HCT116 (cell line): ENCODE measurements at regions not wholly inside any gene's neighbourhood (a gene's known extent, or its start where the extent isn't known, plus 50 kb on each side); places are given as distances from the start of the nearest gene placed in this dataset.

Source experiments
- ATAC-seq: fragments of 200-7000 bp; cut with Tn5 transposase; 2 replicates; pipeline ENCODE4 v1.9.1; 2020; ENCODE audit warnings: mild to moderate bottlenecking, moderate library complexity
- BruUV-seq: library from RNA; stranded (reverse); fragments of 400-500 nt; replicated peaks from 2 replicates; lab custom pipeline; 2021; lab: Mats Ljungman, UMichigan
- CTCF ChIA-PET: fragments of 300-600 bp; sonication (Branson Sonifier 250); formaldehyde crosslinking; loops from one replicate; lab custom pipeline; 2021; ENCODE audit warnings: antibody characterized with exemption; lab: Charles Lee
- POLR2A ChIA-PET: fragments of 300-600, 350-600 bp; sonication (Branson Sonifier 250); formaldehyde crosslinking; loops from one replicate; lab custom pipeline; 2021; ENCODE audit warnings: antibody characterized with exemption; lab: Charles Lee
- RAD21 ChIA-PET, 2 experiments: fragments of 300-600 bp; sonication (Branson Sonifier 250); formaldehyde crosslinking; loops; one replicate each; lab custom pipeline; 2023; ENCODE audit warnings: low total read pairs in 2 of 2; ENCODE audit not compliant: uncharacterized antibody in 2 of 2, unreplicated experiment in 2 of 2, low non-redundant PET in 1 of 2; lab: Charles Lee
- DNase-seq: peaks from one replicate; pipeline ENCODE4 v3.0.0-alpha.2; 2010; ENCODE audit warnings: low read depth, low spot score
- H2AFZ ChIP-seq: fragments of 200-600 bp; shearing (Covaris generic), sonication (generic); 2 replicates; pipeline ENCODE4 v1.6.1; 2017; ENCODE audit warnings: low read depth, mixed run types, mixed read lengths, antibody characterized with exemption, low read length; ENCODE audit not compliant: poor library complexity, severe bottlenecking
- H3K27ac ChIP-seq: 2 replicates; pipeline ENCODE4 v1.5.1; 2012; ENCODE audit warnings: low read depth, low read length
- H3K27me3 ChIP-seq: fragments of 200-600 bp; sonication (generic); 2 replicates; pipeline ENCODE4 v1.6.1; 2016; ENCODE audit warnings: mixed run types, low read length, mixed read lengths; ENCODE audit not compliant: insufficient read depth
- H3K36me3 ChIP-seq, 2 experiments: fragments of 200-500 bp in 1 of 2; fragments of 200-600 bp in 1 of 2; sonication (Bioruptor generic) in 1 of 2; sonication (generic) in 1 of 2; 2 replicates each; pipeline versions ENCODE4 v1.5.1 to v1.6.1; 2014 to 2016; ENCODE audit warnings: low read length in 2 of 2, inconsistent platforms in 1 of 2, mixed read lengths in 1 of 2, mixed run types in 1 of 2; ENCODE audit not compliant: insufficient read depth in 2 of 2, control insufficient read depth in 1 of 2
- H3K4me1 ChIP-seq, 2 experiments: fragments of 200-600 bp in 1 of 2; sonication (generic) in 1 of 2; 2 replicates each; pipeline versions ENCODE4 v1.5.1 to v1.6.1; 2012 to 2017; ENCODE audit warnings: low read length in 2 of 2, inconsistent platforms in 1 of 2, mild to moderate bottlenecking in 1 of 2, mixed read lengths in 1 of 2, mixed run types in 1 of 2, moderate library complexity in 1 of 2; ENCODE audit not compliant: insufficient read depth in 2 of 2, control insufficient read depth in 1 of 2
- H3K4me2 ChIP-seq: fragments of 200-600 bp; sonication (generic); 2 replicates; pipeline ENCODE4 v1.6.1; 2017; ENCODE audit warnings: mixed run types, low read length, mixed read lengths
- H3K4me3 ChIP-seq, 2 experiments: fragments of 200-600 bp in 1 of 2; sonication (generic) in 1 of 2; replicated peaks in 1 of 2; 2 replicates each; pipeline ENCODE4 v1.5.1; 2011 to 2016; ENCODE audit warnings: low read length in 2 of 2, control low read depth in 1 of 2, low read depth in 1 of 2, mild to moderate bottlenecking in 1 of 2, mixed read lengths in 1 of 2, mixed run types in 1 of 2
- H3K79me2 ChIP-seq: fragments of 200-600 bp; sonication (generic); 2 replicates; pipeline ENCODE4 v1.6.1; 2017; ENCODE audit warnings: mild to moderate bottlenecking, mixed run types, low read length, moderate library complexity, mixed read lengths; ENCODE audit not compliant: insufficient read depth
- H3K9ac ChIP-seq: fragments of 200-600 bp; sonication (generic); 2 replicates; pipeline ENCODE4 v1.6.1; 2016; ENCODE audit warnings: low read length, mixed read lengths
- H3K9me2 ChIP-seq: fragments of 200-600 bp; sonication (generic), shearing (Covaris generic); 2 replicates; pipeline ENCODE4 v1.6.1; 2017; ENCODE audit warnings: mixed run types, mild to moderate bottlenecking, moderate library complexity; ENCODE audit not compliant: insufficient read depth
- H3K9me3 ChIP-seq, 2 experiments: fragments of 200-500 bp in 1 of 2; fragments of 200-600 bp in 1 of 2; sonication (Bioruptor generic) in 1 of 2; sonication (generic) in 1 of 2; 2 replicates each; pipeline ENCODE4 v1.6.1; 2014 to 2017; ENCODE audit warnings: low read length in 2 of 2, mixed read lengths in 2 of 2, inconsistent platforms in 1 of 2, low read depth in 1 of 2, mild to moderate bottlenecking in 1 of 2, mixed run types in 1 of 2, moderate library complexity in 1 of 2; ENCODE audit not compliant: control insufficient read depth in 1 of 2, insufficient read depth in 1 of 2
- H4K20me1 ChIP-seq: fragments of 200-600 bp; sonication (generic), shearing (Covaris generic); 2 replicates; pipeline ENCODE4 v1.6.1; 2017; ENCODE audit warnings: mixed run types, mild to moderate bottlenecking, moderate library complexity; ENCODE audit not compliant: insufficient read depth
- FOSL1 ChIP-seq: IDR thresholded peaks from 2 replicates; pipeline ENCODE4 v1.6.1; 2012; ENCODE audit warnings: low read depth
- JUND ChIP-seq: IDR thresholded peaks from 2 replicates; pipeline ENCODE4 v1.6.1; 2012
- POLR2A ChIP-seq: IDR thresholded peaks from 2 replicates; pipeline ENCODE4 v1.7.0; 2011; ENCODE audit warnings: borderline replicate concordance; ENCODE audit not compliant: insufficient read depth, insufficient read length; ENCODE audit errors: extremely low read depth
- intact Hi-C: fragments of 100-400 bp; cut with micrococcal nuclease; formaldehyde crosslinking; loops from 2 replicates; pipeline ENCODE4 v1.10.0; 2022
- TF ChIP-seq, protein P1 (sequence below): IDR thresholded peaks from 2 replicates; pipeline ENCODE4 v1.6.1; 2012
- TF ChIP-seq, protein P2 (sequence below): IDR thresholded peaks from 2 replicates; pipeline ENCODE4 v1.6.1; 2012; ENCODE audit warnings: low read depth

DNA sequence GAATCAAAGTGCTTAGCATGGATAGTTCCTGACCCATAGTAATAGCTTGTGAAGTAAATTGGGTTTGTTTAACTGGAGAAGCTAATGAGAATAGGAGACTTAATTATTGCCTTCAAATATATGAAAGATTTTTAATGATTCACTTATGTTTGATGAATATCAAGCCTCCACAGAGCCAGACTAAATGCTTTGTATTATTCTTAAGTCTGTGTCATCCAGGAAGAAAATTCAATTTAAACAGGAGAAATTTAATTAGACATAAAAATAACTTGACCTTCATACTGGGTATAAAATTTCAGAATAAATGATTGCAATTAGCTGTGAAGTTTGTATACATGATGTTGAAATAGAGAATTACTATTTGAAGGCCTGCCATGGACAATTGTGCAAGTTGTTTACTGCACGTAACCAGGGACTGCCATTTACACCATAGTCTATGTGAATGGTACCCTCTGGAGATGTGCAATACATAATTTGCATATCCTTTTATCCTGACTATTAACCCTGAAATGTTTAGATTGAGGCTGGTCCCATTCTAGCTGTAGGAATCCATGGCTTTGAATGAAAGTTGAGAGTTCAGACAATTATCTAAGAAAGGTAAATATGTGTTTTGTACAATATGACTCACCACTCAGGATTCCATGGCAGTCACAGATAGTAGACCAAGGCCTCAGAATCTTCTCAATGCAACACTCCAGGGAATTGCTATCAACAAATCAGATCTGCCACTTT lies 133.5 kb upstream of the IL12B start:
- RAD21 ChIA-PET, result no interaction called here

More for the DNA sequence above, 133.5 kb upstream of the IL12B start:
- H3K9ac ChIP-seq, result no peak overlapping the region
- H3K27me3 ChIP-seq, result no peaks in the 10 kb centered on the region
- no peaks in the 10 kb centered on the region for H3K79me2 ChIP-seq
- H3K4me3 ChIP-seq, result no peak overlapping the region
- no peaks in the 10 kb centered on the region for H4K20me1 ChIP-seq
- no peak overlapping the region for H3K27ac ChIP-seq
- ATAC-seq (peak; percentile 53; the same call in 1 of the 2 replicates), DNase-seq (no peak)
- H3K9me2 ChIP-seq, result no peaks in the 10 kb centered on the region
- intact Hi-C loops, result no loop called here
- BruUV-seq, result no TSS peak
- H3K9me3 ChIP-seq, result no peaks in the 10 kb centered on the region
- H3K36me3 ChIP-seq, result no peaks in the 10 kb centered on the region
- peaks cover 7 to 17% of the 10 kb centered on the region in 2 experiments for H3K4me1 ChIP-seq
- TF ChIP-seq, protein P1, sequence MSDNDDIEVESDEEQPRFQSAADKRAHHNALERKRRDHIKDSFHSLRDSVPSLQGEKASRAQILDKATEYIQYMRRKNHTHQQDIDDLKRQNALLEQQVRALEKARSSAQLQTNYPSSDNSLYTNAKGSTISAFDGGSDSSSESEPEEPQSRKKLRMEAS, result no peak
- TF ChIP-seq JUND (0 out of 2 replicates have a peak, but pooled peaks have one; percentile 12), FOSL1 (peak; percentile 26; the same call in 1 of the 2 replicates), POLR2A (no peak)
- TF ChIP-seq, protein P2, sequence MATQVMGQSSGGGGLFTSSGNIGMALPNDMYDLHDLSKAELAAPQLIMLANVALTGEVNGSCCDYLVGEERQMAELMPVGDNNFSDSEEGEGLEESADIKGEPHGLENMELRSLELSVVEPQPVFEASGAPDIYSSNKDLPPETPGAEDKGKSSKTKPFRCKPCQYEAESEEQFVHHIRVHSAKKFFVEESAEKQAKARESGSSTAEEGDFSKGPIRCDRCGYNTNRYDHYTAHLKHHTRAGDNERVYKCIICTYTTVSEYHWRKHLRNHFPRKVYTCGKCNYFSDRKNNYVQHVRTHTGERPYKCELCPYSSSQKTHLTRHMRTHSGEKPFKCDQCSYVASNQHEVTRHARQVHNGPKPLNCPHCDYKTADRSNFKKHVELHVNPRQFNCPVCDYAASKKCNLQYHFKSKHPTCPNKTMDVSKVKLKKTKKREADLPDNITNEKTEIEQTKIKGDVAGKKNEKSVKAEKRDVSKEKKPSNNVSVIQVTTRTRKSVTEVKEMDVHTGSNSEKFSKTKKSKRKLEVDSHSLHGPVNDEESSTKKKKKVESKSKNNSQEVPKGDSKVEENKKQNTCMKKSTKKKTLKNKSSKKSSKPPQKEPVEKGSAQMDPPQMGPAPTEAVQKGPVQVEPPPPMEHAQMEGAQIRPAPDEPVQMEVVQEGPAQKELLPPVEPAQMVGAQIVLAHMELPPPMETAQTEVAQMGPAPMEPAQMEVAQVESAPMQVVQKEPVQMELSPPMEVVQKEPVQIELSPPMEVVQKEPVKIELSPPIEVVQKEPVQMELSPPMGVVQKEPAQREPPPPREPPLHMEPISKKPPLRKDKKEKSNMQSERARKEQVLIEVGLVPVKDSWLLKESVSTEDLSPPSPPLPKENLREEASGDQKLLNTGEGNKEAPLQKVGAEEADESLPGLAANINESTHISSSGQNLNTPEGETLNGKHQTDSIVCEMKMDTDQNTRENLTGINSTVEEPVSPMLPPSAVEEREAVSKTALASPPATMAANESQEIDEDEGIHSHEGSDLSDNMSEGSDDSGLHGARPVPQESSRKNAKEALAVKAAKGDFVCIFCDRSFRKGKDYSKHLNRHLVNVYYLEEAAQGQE, result no peak
- TF ChIP-seq, all 23 proteins: peak for 2
- Histone ChIP-seq H3K4me2 (peak overlapping the region; percentile 35; the same call in 1 of the 2 replicates), H2AFZ (no peak overlapping the region)
- ChIA-PET POLR2A (no interaction called here), CTCF (no interaction called here)
